H1 (cell line): ENCODE measurements at regions not wholly inside any gene's neighbourhood (a gene's known extent, or its start where the extent isn't known, plus 50 kb on each side); places are given as distances from the start of the nearest gene placed in this dataset.

Experiments
- CBX5 ChIP-seq: fragments of 300-800, 300-1000 bp; sonication (generic); IDR thresholded peaks from 2 replicates; pipeline ENCODE4 v1.7.1; 2016; ENCODE audit warnings: antibody characterized with exemption, low read length, low read depth
- CHD7 ChIP-seq: fragments of 300-600 bp; sonication (generic); IDR thresholded peaks from 2 replicates; pipeline ENCODE4 v1.7.1; 2012; ENCODE audit warnings: low read length, moderate library complexity, mild to moderate bottlenecking, inconsistent platforms; ENCODE audit not compliant: insufficient replicate concordance
- NRF1 ChIP-seq: IDR thresholded peaks from 2 replicates; pipeline ENCODE4 v1.6.1; 2011; ENCODE audit warnings: mild to moderate bottlenecking, low read depth, low read length, improper control_type of control experiment
- RBBP5 ChIP-seq: IDR thresholded peaks from 2 replicates; pipeline ENCODE4 v1.7.1; 2012; ENCODE audit warnings: low read depth, mild to moderate bottlenecking, inconsistent platforms, low read length, moderate library complexity, borderline replicate concordance
- TAF1 ChIP-seq: IDR thresholded peaks from 2 replicates; pipeline ENCODE4 v1.6.1; 2011; ENCODE audit warnings: mild to moderate bottlenecking, low read depth, low read length
- TCF12 ChIP-seq: IDR thresholded peaks from 2 replicates; pipeline ENCODE4 v1.6.1; 2011; ENCODE audit warnings: low read depth, mild to moderate bottlenecking, low read length

GRCh38 chr21:38960251-38960650, 154.5 kb downstream of the ETS2 start (continued):
- no peak for TF ChIP-seq CHD7
- no peak for TF ChIP-seq TAF1
- no peak for TF ChIP-seq NRF1
- no peak for TF ChIP-seq TCF12
- no peak for TF ChIP-seq CBX5
- no peak for TF ChIP-seq RBBP5
